ENCODE measurements at regions not wholly inside any gene's neighbourhood (a gene's known extent, or its start where the extent isn't known, plus 50 kb on each side); places are given as distances from the start of the nearest gene placed in this dataset.

DNA sequence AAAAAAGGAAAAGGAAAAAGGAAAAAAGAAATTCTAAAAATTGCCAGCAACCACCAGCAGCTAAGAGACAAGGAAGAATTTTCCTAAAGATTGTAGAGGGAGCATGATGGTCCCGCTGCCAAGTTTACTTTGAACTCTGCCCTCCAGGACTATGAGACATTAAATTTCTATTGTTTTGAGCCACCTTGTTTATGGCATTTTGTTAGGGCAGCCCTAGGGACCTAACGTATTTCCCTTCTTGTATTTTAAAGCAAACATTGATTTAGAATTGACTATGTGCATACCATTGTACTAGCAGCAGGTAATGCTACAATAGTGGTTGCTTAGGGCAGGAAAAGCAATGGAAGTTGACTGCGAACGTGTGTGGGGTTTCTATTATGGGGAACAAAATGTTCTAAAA is 1414.2 kb downstream of the EFNB2 start:
- TF ChIP-seq CTCF (IDR thresholded peaks at IDR 0.05): no peak
- TF ChIP-seq POLR2A (IDR thresholded peaks at IDR 0.05): no peak
